Loucy (cell line): ENCODE measurements at regions not wholly inside any gene's neighbourhood (a gene's known extent, or its start where the extent isn't known, plus 50 kb on each side); places are given as distances from the start of the nearest gene placed in this dataset.

Experiments
- CTCF ChIP-seq: fragments of 200-600 bp; sonication (generic); conservative IDR thresholded peaks from 2 replicates; pipeline ENCODE4 v1.5.1; 2014; ENCODE audit warnings: mild to moderate bottlenecking, antibody characterized with exemption, low read length
- EZH2phosphoT487 ChIP-seq: fragments of 200-600 bp; IDR thresholded peaks from 2 replicates; pipeline ENCODE4 v1.6.1; 2018; ENCODE audit warnings: antibody characterized with exemption, mild to moderate bottlenecking, moderate library complexity, borderline replicate concordance

- TF ChIP-seq CTCF = no peak
- TF ChIP-seq EZH2phosphoT487 = no peak
Measured at GRCh38 chr17:34851961-34852540, 109.2 kb downstream of the CCT6B start.
